ENCODE measurements at regions not wholly inside any gene's neighbourhood (a gene's known extent, or its start where the extent isn't known, plus 50 kb on each side); places are given as distances from the start of the nearest gene placed in this dataset.

DNA sequence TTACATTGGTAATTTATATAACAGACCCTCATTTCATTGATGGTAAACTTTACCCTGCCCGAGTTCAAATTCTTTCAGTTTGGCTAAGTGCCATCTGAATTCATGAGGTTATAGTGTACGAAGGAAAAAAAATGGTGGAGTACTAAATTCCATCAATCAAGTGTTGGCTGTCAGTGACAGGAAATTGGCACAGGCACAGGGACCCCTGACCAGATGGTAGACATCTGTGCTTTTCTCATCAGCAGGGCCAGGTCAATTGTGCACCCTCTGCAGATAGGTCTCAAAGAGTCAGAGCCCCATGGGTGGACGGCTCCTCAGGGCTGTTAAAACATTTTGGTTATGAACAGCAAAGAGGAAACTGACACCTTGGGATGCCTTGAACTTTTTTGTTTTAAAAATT lies 439.2 kb downstream of the SETBP1 start:
- TF ChIP-seq, protein P1, sequence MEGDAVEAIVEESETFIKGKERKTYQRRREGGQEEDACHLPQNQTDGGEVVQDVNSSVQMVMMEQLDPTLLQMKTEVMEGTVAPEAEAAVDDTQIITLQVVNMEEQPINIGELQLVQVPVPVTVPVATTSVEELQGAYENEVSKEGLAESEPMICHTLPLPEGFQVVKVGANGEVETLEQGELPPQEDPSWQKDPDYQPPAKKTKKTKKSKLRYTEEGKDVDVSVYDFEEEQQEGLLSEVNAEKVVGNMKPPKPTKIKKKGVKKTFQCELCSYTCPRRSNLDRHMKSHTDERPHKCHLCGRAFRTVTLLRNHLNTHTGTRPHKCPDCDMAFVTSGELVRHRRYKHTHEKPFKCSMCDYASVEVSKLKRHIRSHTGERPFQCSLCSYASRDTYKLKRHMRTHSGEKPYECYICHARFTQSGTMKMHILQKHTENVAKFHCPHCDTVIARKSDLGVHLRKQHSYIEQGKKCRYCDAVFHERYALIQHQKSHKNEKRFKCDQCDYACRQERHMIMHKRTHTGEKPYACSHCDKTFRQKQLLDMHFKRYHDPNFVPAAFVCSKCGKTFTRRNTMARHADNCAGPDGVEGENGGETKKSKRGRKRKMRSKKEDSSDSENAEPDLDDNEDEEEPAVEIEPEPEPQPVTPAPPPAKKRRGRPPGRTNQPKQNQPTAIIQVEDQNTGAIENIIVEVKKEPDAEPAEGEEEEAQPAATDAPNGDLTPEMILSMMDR (IDR thresholded peaks at IDR 0.05), result no peak
- intact Hi-C loops (cut with DNase I), result no loop called here

GRCh38 chr18:45121146-45121545 lies 440.5 kb downstream of the SETBP1 start:
- Histone ChIP-seq H3K27ac (no peak overlapping the region), H3K9me3 (no peaks in the 10 kb centered on the region), H3K27me3 (no peaks in the 10 kb centered on the region), H3K4me3 (no peak overlapping the region), H3K36me3 (no peaks in the 10 kb centered on the region), H3K4me1 (no peaks in the 10 kb centered on the region)
- DNase-seq (no peak), ATAC-seq (no peak)
- intact Hi-C loops (cut with DNase I), result no loop called here
- TF ChIP-seq, protein P1 (IDR thresholded peaks at IDR 0.05), result no peak

More for the DNA sequence above, 439.2 kb downstream of the SETBP1 start:
- Histone ChIP-seq H3K36me3 (no peaks in the 10 kb centered on the region), H3K4me1 (no peaks in the 10 kb centered on the region), H3K27ac (no peak overlapping the region), H3K4me3 (no peak overlapping the region), H3K9me3 (no peaks in the 10 kb centered on the region), H3K27me3 (no peaks in the 10 kb centered on the region)
- ATAC-seq, result no peak
- DNase-seq, result no peak

GRCh38 chr18:45122506-45122905 lies 441.8 kb downstream of the SETBP1 start:
- DNase-seq, result no peak
- Histone ChIP-seq H3K27me3 (no peaks in the 10 kb centered on the region), H3K4me3 (no peak overlapping the region), H3K4me1 (no peaks in the 10 kb centered on the region), H3K27ac (no peak overlapping the region), H3K9me3 (no peaks in the 10 kb centered on the region), H3K36me3 (no peaks in the 10 kb centered on the region)
- TF ChIP-seq, protein P1 (IDR thresholded peaks at IDR 0.05), result no peak
- ATAC-seq, result no peak
- intact Hi-C loops (cut with DNase I), result no loop called here

GRCh38 chr18:45127405-45127804 lies 446.7 kb downstream of the SETBP1 start:
- intact Hi-C loops (cut with DNase I), result no loop called here
- DNase-seq (no peak), ATAC-seq (no peak)
- no peaks in the 10 kb centered on the region for H3K9me3 ChIP-seq
- no peaks in the 10 kb centered on the region for H3K36me3 ChIP-seq
- H3K27ac ChIP-seq, result no peak overlapping the region
- no peaks in the 10 kb centered on the region for H3K27me3 ChIP-seq
- no peak overlapping the region for H3K4me3 ChIP-seq
- H3K4me1 ChIP-seq, result no peaks in the 10 kb centered on the region
- TF ChIP-seq, protein P1 (IDR thresholded peaks at IDR 0.05), result no peak

DNA sequence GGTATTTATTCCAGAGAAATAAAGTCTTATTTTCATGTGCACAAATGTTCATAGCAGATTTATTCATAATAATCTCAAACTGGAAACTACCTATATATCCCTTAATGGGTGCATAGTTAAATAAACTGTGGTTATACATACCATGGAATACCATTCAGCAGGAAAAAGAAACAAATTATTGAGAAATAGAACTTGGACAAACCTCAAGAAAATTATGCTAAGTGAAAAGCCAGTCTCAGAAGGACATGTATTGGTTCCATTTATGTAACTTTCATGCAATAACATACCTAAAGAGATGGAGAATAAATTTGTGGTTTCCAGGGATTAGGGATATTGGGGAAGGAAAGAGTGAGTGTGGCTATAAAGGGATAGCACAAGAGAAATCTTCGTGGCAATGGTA lies 452.6 kb downstream of the SETBP1 start:
- DNase-seq, result no peak
- Histone ChIP-seq H3K27me3 (no peaks in the 10 kb centered on the region), H3K9me3 (no peaks in the 10 kb centered on the region), H3K4me3 (no peak overlapping the region), H3K4me1 (no peaks in the 10 kb centered on the region), H3K27ac (no peak overlapping the region), H3K36me3 (no peaks in the 10 kb centered on the region)
- TF ChIP-seq, protein P1 (IDR thresholded peaks at IDR 0.05), result no peak
- ATAC-seq, result no peak
- intact Hi-C loops (cut with DNase I), result no loop called here
